IPS-18a (cell line): ENCODE measurements at regions not wholly inside any gene's neighbourhood (a gene's known extent, or its start where the extent isn't known, plus 50 kb on each side); places are given as distances from the start of the nearest gene placed in this dataset.

Experiments
- H3K27ac ChIP-seq: one replicate; pipeline ENCODE4 v1.5.1; 2013; ENCODE audit warnings: low read length
- H3K27me3 ChIP-seq: one replicate; pipeline ENCODE4 v1.6.1; 2013; ENCODE audit warnings: mild to moderate bottlenecking, low read length; ENCODE audit not compliant: control insufficient read depth, insufficient read depth
- H3K36me3 ChIP-seq: one replicate; pipeline ENCODE4 v1.6.1; 2013; ENCODE audit warnings: low read depth, low read length; ENCODE audit not compliant: control insufficient read depth
- H3K4me1 ChIP-seq: one replicate; pipeline ENCODE4 v1.6.1; 2013; ENCODE audit warnings: low read depth, low read length; ENCODE audit not compliant: control insufficient read depth
- H3K4me3 ChIP-seq: one replicate; pipeline ENCODE4 v1.5.1; 2013; ENCODE audit warnings: low read length
- H3K9ac ChIP-seq: one replicate; pipeline ENCODE4 v1.6.1; 2013; ENCODE audit warnings: mild to moderate bottlenecking, low read length, moderate library complexity
- H3K9me3 ChIP-seq: one replicate; pipeline ENCODE4 v1.6.1; 2013; ENCODE audit warnings: low read depth, low read length; ENCODE audit not compliant: control insufficient read depth

DNA sequence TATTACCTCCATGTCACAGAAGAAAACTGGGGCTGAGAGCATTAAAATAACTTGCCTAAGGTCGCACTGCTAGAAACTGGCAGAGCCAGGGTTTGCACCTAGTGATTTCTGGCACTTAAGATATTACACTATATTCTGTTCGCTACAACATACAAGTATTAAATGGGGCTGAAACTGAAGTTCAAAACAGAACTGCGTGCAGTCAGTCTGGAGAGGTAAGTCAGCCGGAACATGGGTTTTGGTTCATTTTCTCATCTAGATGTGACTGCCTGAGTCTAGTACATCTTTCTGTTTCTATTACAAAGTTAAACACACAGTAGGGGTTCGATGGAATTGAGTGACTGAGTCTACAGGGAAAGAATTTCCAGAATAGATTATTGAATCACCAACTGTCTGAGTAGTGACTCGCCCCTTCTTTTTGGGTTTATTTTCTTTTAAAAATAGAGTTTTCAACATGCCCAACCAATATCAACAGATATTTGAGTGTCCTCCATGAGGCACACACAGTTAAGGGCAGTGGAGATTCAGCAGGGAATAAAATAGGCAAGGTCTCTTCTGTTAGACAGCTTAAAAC is 150.8 kb downstream of the RNF152 start:
- H3K9ac ChIP-seq = no peak overlapping the region
- H3K9me3 ChIP-seq = no peaks in the 10 kb centered on the region
- no peak overlapping the region for H3K27ac ChIP-seq
- H3K36me3 ChIP-seq = no peaks in the 10 kb centered on the region
- no peaks in the 10 kb centered on the region for H3K27me3 ChIP-seq
- H3K4me3 ChIP-seq = no peak overlapping the region
- no peaks in the 10 kb centered on the region for H3K4me1 ChIP-seq

DNA sequence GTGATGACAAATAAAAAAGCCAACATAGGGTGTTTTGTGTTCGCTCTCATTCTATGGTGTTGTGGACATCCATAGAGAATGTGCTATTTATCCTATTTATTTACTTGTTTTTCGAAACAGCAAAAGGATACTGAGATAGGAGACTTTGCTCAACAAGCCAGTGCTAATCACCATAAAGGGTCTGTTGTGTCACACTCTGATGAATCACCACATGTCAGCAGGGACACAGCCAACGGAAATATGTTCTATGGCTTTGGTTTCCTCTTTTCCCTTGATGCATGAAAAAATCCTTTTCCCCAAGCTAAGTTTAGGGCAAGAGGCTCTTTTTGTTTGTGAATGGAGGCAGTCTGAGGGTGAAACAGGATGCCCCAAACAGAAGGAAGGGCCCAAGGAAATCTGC is 154.3 kb downstream of the RNF152 start:
- Histone ChIP-seq H3K27me3 (no peaks in the 10 kb centered on the region), H3K9me3 (no peaks in the 10 kb centered on the region), H3K4me3 (no peak overlapping the region), H3K36me3 (no peaks in the 10 kb centered on the region), H3K4me1 (no peaks in the 10 kb centered on the region), H3K9ac (no peak overlapping the region), H3K27ac (no peak overlapping the region)

DNA sequence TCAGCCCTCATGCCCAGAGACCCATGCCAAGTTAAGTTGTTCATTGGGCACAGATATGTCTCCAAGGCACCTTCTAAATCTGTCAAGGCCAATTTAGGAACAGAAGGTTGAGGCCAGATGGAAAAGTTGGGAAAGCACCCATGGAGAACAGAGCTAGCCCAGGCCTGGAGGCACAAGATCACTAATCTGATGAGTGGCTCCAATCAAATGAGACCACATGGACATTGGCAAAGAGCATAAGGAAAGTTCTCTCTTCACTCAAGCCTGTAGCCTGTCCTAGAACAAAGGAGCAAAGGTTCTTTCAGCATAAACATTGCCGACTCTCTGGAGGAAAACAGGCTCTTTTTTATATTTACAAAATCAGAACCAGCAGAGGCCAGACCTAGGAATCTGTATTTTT is 154.8 kb downstream of the RNF152 start:
- Histone ChIP-seq H3K9me3 (no peaks in the 10 kb centered on the region), H3K4me3 (no peak overlapping the region), H3K36me3 (no peaks in the 10 kb centered on the region), H3K4me1 (no peaks in the 10 kb centered on the region), H3K9ac (no peak overlapping the region), H3K27ac (no peak overlapping the region), H3K27me3 (no peaks in the 10 kb centered on the region)

DNA sequence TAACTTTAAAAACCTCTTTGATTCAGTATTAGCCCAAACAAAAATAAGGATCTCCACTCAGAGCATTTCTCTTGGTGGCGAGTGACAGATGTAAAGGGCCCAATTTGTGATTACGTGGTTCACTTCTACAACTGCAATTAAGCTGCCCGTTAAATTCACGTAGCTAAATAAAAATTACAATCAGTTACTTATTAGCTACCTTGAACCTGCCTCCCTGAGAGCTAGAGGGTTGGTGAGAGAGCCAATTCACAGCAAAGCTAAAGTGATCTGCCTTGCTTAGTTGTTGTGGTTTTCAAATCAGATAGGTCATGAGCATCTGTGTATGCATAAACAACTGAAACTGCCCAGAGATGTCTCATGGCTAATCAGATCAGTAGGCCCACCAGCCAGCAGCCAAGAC is 156.7 kb downstream of the RNF152 start:
- no peaks in the 10 kb centered on the region for H3K27me3 ChIP-seq
- H3K4me1 ChIP-seq = no peaks in the 10 kb centered on the region
- H3K36me3 ChIP-seq = no peaks in the 10 kb centered on the region
- no peak overlapping the region for H3K4me3 ChIP-seq
- no peaks in the 10 kb centered on the region for H3K9me3 ChIP-seq
- H3K9ac ChIP-seq = no peak overlapping the region
- H3K27ac ChIP-seq = no peak overlapping the region

DNA sequence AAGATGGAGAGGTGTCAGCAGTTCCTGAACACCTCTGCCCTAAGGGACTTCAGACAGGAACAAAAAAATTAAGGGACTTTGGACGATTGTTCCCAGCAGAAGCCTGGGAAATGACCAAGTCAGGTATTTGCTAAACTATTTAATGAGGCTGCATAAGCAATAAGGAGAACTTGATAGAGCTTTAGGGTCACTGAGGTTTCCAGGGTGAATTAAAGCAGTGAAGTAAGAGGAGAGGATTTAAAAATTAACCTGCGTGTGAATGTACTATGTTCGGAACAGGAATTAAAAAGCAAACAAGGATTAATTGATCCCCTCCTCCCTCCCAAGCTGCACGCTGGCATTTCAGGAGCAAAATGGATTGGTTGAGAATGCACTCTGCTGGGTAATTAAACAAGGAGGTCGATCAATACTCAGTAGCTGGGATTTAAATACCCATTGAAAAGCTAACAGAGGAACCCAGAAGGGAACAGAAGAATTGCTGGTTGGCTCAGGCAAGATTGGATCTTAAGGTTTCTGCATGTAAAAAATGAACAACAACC is 157.2 kb downstream of the RNF152 start:
- Histone ChIP-seq H3K4me3 (no peak overlapping the region), H3K36me3 (no peaks in the 10 kb centered on the region), H3K9ac (no peak overlapping the region), H3K4me1 (no peaks in the 10 kb centered on the region), H3K9me3 (no peaks in the 10 kb centered on the region), H3K27ac (no peak overlapping the region), H3K27me3 (no peaks in the 10 kb centered on the region)

DNA sequence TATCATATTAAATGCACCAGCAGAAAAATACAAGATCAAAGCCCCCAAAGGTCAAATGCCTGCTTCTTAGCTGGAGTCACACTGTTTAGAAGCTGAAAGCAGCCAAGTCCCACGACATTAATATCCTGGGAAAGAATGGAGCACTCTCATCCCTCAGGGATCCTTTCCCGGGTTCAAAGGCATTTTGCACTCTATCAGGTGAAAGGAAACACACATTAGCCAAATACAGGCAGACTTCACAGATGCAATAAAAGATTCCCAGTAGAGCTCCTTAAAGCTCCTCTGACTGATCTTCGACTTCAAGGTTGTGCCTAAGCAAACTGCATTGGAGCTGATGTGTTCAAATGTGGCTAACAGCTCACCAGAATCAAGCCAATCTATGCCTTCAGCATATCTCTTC is 158.4 kb downstream of the RNF152 start:
- Histone ChIP-seq H3K9me3 (no peaks in the 10 kb centered on the region), H3K9ac (no peak overlapping the region), H3K36me3 (no peaks in the 10 kb centered on the region), H3K4me1 (no peaks in the 10 kb centered on the region), H3K4me3 (no peak overlapping the region), H3K27ac (no peak overlapping the region), H3K27me3 (no peaks in the 10 kb centered on the region)

DNA sequence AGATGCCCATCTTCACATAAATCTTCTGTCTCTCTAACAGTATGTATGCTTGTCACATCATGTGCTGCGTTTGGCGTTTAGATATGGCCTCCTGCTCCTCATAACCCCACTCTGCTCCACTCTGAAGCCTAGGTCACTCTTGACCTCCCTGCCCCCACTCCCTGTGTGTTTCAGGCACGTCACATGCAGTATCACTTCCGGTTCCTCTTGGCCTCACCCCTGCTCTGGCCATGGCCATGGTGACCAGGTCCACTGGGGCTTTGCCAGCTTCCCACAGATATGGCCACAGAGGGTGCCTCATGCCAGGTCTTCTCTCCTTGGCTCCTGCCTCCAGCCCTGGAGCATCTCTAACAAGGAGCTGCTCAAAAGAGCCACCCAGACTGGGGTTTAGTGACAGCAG is 160.0 kb downstream of the RNF152 start:
- H3K27ac ChIP-seq = no peak overlapping the region
- H3K4me1 ChIP-seq = no peaks in the 10 kb centered on the region
- H3K9me3 ChIP-seq = no peaks in the 10 kb centered on the region

DNA sequence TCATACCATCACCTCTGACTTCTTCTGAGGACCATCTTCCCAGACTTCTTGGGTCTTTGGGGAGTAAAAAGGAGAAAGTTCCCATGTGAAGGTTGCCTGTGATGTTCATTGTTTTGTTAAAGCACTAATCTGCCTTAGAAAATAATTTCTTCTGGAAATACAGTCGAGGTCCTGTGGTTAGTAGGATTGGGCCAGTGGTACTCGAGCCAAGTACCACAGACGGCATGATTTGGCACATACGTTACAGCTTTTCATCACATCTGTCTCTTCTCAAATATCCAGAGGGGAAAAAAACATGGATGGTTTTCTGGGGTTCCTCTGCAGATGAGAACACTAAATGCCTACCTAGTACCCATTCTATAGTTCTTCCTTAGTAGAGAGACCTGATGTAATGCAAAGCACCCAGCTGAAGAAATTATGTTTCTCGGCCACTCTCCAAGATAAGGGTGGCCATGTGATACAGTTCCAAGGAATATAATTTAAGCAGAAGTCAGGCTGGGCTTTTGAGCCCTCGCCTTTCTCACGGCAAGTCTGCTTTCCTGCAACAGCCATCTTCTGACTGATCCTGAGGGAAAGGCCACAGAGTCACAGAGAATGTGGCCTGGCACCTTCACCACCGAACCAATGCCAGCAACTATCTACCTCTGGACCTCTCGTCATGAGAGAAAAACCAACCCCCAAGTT is 161.0 kb downstream of the RNF152 start:
- no peak overlapping the region for H3K4me3 ChIP-seq
- H3K36me3 ChIP-seq = no peaks in the 10 kb centered on the region
- no peak overlapping the region for H3K27ac ChIP-seq
- H3K9ac ChIP-seq = no peak overlapping the region
- H3K9me3 ChIP-seq = no peaks in the 10 kb centered on the region
- H3K27me3 ChIP-seq = no peaks in the 10 kb centered on the region
- no peaks in the 10 kb centered on the region for H3K4me1 ChIP-seq

More for the DNA sequence above, 160.0 kb downstream of the RNF152 start:
- Histone ChIP-seq H3K27me3 (no peaks in the 10 kb centered on the region), H3K9ac (no peak overlapping the region), H3K4me3 (no peak overlapping the region), H3K36me3 (no peaks in the 10 kb centered on the region)

DNA sequence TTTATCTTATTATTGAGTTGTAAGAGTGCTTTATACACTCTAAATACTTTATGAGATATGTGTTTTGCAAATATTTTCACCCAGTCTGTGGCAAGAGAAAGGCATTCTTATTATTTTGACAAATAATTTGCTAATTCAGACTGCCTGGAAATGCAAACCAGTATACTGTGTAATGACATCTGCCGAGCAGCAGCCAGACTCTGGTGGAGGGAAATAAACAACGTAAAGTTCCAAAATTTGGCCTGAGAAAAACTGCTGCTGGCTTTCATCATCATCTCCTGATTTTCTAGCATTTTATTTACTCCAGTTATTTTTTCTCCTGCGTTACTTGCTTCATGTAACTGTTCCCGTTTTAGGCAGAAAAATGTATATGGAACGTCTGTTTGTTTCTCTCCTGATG is 161.6 kb downstream of the RNF152 start:
- H3K9me3 ChIP-seq = no peaks in the 10 kb centered on the region
- no peak overlapping the region for H3K4me3 ChIP-seq
- no peaks in the 10 kb centered on the region for H3K36me3 ChIP-seq
- H3K27me3 ChIP-seq = no peaks in the 10 kb centered on the region
- H3K4me1 ChIP-seq = no peaks in the 10 kb centered on the region
- no peak overlapping the region for H3K27ac ChIP-seq
- H3K9ac ChIP-seq = no peak overlapping the region

DNA sequence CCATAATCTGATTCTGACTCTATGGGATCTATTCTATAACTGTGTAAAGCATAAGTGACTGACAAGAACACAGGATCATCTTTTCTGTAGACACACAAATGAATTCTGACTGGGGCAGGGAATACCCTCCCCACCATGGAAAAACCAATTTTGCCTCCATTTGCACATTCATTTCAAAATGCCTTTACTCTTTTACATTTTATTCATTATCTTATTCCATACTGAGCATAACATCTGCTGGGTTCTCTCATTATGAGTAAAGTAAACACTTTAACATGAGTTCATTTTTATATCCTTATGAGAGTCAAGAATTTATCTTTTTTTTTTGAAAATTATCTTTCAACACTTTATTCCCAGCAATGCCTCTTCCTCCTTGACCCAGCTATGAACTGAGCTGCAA is 163.5 kb downstream of the RNF152 start:
- no peak overlapping the region for H3K4me3 ChIP-seq
- no peaks in the 10 kb centered on the region for H3K27me3 ChIP-seq
- no peak overlapping the region for H3K9ac ChIP-seq
- H3K36me3 ChIP-seq = no peaks in the 10 kb centered on the region
- H3K4me1 ChIP-seq = no peaks in the 10 kb centered on the region
- H3K9me3 ChIP-seq = no peaks in the 10 kb centered on the region
- no peak overlapping the region for H3K27ac ChIP-seq

DNA sequence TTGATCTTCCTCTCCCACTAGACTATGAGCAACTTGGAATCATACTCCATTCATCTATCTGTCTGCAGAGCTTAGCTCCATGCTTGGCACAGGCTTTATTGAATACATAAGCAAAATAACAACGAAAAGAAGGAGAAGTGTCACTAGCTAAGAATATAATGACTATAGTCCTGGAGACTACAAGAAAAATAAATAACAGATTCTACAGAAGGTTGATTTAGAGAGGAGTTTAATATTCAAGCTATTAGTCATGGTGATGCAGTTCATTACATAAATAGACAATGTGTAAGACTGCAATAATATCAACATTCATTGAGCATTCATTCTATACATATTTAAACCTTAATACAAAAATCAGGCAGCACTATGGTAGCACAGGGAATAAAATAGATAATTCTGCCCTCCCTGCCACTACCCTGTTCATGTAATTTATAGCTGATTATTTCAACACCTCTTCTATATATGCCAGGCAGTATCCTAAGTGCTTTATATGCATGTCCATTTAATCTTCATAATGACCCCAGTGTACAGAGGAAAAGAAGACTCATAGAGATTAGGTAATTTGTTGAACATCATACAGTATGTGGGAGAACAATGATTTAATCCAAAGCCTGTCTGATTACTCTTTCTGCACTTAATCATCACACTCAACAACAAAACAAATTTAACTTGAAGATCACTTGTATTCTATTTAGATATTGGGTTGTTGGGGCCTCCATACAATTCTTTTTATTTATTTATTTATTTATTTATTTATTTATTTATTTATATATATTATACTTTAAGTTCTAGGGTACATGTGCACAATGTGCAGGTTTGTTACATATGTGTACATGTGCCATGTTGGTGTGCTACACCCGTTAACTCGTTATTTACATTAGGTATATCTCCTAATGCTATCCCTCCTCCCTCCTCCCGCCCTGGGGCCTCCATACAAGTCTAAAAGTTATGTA is 165.3 kb downstream of the RNF152 start:
- Histone ChIP-seq H3K4me3 (no peak overlapping the region), H3K27ac (no peak overlapping the region), H3K36me3 (no peaks in the 10 kb centered on the region), H3K27me3 (no peaks in the 10 kb centered on the region), H3K4me1 (no peaks in the 10 kb centered on the region), H3K9ac (no peak overlapping the region), H3K9me3 (no peaks in the 10 kb centered on the region)
